H9 (cell line): ENCODE measurements at regions not wholly inside any gene's neighbourhood (a gene's known extent, or its start where the extent isn't known, plus 50 kb on each side); places are given as distances from the start of the nearest gene placed in this dataset.
A peak's percentile ranks its signal among the peaks of the same experiment; 100 is the strongest.

Experiments
- DNase-seq: peaks from one replicate; pipeline ENCODE4 v3.0.0-alpha.2; 2017
- H2AFZ ChIP-seq: one replicate; pipeline ENCODE4 v1.6.1; 2013; ENCODE audit warnings: mild to moderate bottlenecking, low read length, control low read depth, moderate library complexity
- H2AK5ac ChIP-seq: 2 replicates; pipeline ENCODE4 v1.6.1; 2013; ENCODE audit warnings: low read length, control low read depth, mixed read lengths; ENCODE audit not compliant: insufficient read length
- H2BK120ac ChIP-seq: one replicate; pipeline ENCODE4 v1.6.1; 2013; ENCODE audit warnings: low read depth, mild to moderate bottlenecking, low read length, control low read depth, inconsistent platforms; ENCODE audit not compliant: poor library complexity, severe bottlenecking
- H2BK12ac ChIP-seq: 2 replicates; pipeline ENCODE4 v1.6.1; 2013; ENCODE audit warnings: low read length, control low read depth, mixed read lengths, low read depth; ENCODE audit not compliant: insufficient read length
- H2BK15ac ChIP-seq: 2 replicates; pipeline ENCODE4 v1.6.1; 2013; ENCODE audit warnings: low read depth, low read length, control low read depth
- H2BK20ac ChIP-seq: one replicate; pipeline ENCODE4 v1.6.1; 2013; ENCODE audit warnings: low read depth, mild to moderate bottlenecking, low read length, control low read depth, inconsistent platforms; ENCODE audit not compliant: poor library complexity, severe bottlenecking
- H2BK5ac ChIP-seq: 2 replicates; pipeline ENCODE4 v1.6.1; 2013; ENCODE audit warnings: low read length, control low read depth, mixed read lengths; ENCODE audit not compliant: insufficient read length
- H3K14ac ChIP-seq: 2 replicates; pipeline ENCODE4 v1.6.1; 2013; ENCODE audit warnings: low read length, control low read depth; ENCODE audit not compliant: insufficient read depth
- H3K18ac ChIP-seq: 2 replicates; pipeline ENCODE4 v1.6.1; 2013; ENCODE audit warnings: low read depth, mild to moderate bottlenecking, mixed read lengths, low read length, control low read depth; ENCODE audit not compliant: insufficient read length
- H3K23ac ChIP-seq: 2 replicates; pipeline ENCODE4 v1.6.1; 2013; ENCODE audit warnings: low read length, control low read depth, mixed read lengths, low read depth; ENCODE audit not compliant: insufficient read length
- H3K23me2 ChIP-seq: 2 replicates; pipeline ENCODE4 v1.6.1; 2013; ENCODE audit warnings: low read depth, mild to moderate bottlenecking, mixed read lengths, low read length, control low read depth; ENCODE audit not compliant: insufficient read length, poor library complexity, severe bottlenecking
- H3K27ac ChIP-seq: 2 replicates; pipeline ENCODE4 v1.5.1; 2013; ENCODE audit warnings: low read length, control low read depth, mixed read lengths, low read depth; ENCODE audit not compliant: insufficient read length
- H3K27me3 ChIP-seq: 2 replicates; pipeline ENCODE4 v1.6.1; 2013; ENCODE audit warnings: low read length, control low read depth, inconsistent platforms; ENCODE audit not compliant: insufficient read depth
- H3K4ac ChIP-seq: 2 replicates; pipeline ENCODE4 v1.6.1; 2013; ENCODE audit warnings: low read depth, mild to moderate bottlenecking, control low read depth, inconsistent platforms, low read length, moderate library complexity
- H3K4me1 ChIP-seq: 2 replicates; pipeline ENCODE4 v1.6.1; 2013; ENCODE audit warnings: low read length, control low read depth, inconsistent platforms; ENCODE audit not compliant: insufficient read depth
- H3K4me2 ChIP-seq: 2 replicates; pipeline ENCODE4 v1.6.1; 2013; ENCODE audit warnings: low read length, control low read depth, mixed read lengths; ENCODE audit not compliant: insufficient read length, insufficient read depth
- H3K56ac ChIP-seq: 2 replicates; pipeline ENCODE4 v1.6.1; 2013; ENCODE audit warnings: low read depth, mild to moderate bottlenecking, mixed read lengths, low read length, control low read depth; ENCODE audit not compliant: insufficient read length
- H3K79me1 ChIP-seq: 2 replicates; pipeline ENCODE4 v1.6.1; 2013; ENCODE audit warnings: low read depth, mild to moderate bottlenecking, moderate library complexity, low read length, control low read depth, inconsistent platforms; ENCODE audit not compliant: insufficient read depth, poor library complexity, severe bottlenecking
- H3K79me2 ChIP-seq: 2 replicates; pipeline ENCODE4 v1.6.1; 2013; ENCODE audit warnings: low read length, control low read depth, inconsistent platforms; ENCODE audit not compliant: insufficient read depth
- H3K9ac ChIP-seq: 2 replicates; pipeline ENCODE4 v1.6.1; 2013; ENCODE audit warnings: low read length, control low read depth, mixed read lengths; ENCODE audit not compliant: insufficient read length; ENCODE audit errors: extremely low read depth
- H3K9me3 ChIP-seq: one replicate; pipeline ENCODE4 v1.6.1; 2013; ENCODE audit warnings: low read depth, low read length, inconsistent platforms; ENCODE audit not compliant: control insufficient read depth
- H3T11ph ChIP-seq: one replicate; pipeline ENCODE4 v1.6.1; 2013; ENCODE audit warnings: mild to moderate bottlenecking, low read length, control low read depth, inconsistent platforms
- H4K20me1 ChIP-seq: one replicate; pipeline ENCODE4 v1.6.1; 2013; ENCODE audit not compliant: control insufficient read depth, insufficient read length, insufficient read depth
- H4K5ac ChIP-seq: 2 replicates; pipeline ENCODE4 v1.6.1; 2013; ENCODE audit warnings: low read depth, mild to moderate bottlenecking, mixed read lengths, low read length, control low read depth; ENCODE audit not compliant: insufficient read length
- H4K8ac ChIP-seq: replicated peaks from 2 replicates; pipeline ENCODE4 v1.6.1; 2013; ENCODE audit warnings: low read length, control low read depth, mixed read lengths, low read depth; ENCODE audit not compliant: insufficient read length
- H4K91ac ChIP-seq: 2 replicates; pipeline ENCODE4 v1.6.1; 2013; ENCODE audit warnings: low read depth, mild to moderate bottlenecking, moderate library complexity, mixed read lengths, low read length, control low read depth; ENCODE audit not compliant: insufficient read length
- H3K27ac Mint-ChIP-seq, 3 experiments: 2 replicates in 2 of 3; 3 replicates in 1 of 3; pipeline ENCODE4 v1.8.0; 2020 to 2021; ENCODE audit warnings: mixed read lengths in 3 of 3, mild to moderate bottlenecking in 1 of 3, moderate library complexity in 1 of 3
- H3K27me3 Mint-ChIP-seq: 2 replicates; pipeline ENCODE4 v1.8.0; 2021; ENCODE audit warnings: low read depth, mild to moderate bottlenecking, moderate library complexity, mixed read lengths
- H3K36me3 Mint-ChIP-seq, 3 experiments: 2 replicates in 2 of 3; 3 replicates in 1 of 3; pipeline ENCODE4 v1.8.0; 2020 to 2021; ENCODE audit warnings: low read depth in 3 of 3, mixed read lengths in 3 of 3; ENCODE audit not compliant: insufficient read depth in 1 of 3
- H3K4me1 Mint-ChIP-seq, 2 experiments: 2 replicates each; pipeline ENCODE4 v1.8.0; 2020; ENCODE audit warnings: mixed read lengths in 2 of 2
- H3K4me3 Mint-ChIP-seq, 2 experiments: 2 replicates in 1 of 2; 3 replicates in 1 of 2; pipeline ENCODE4 v1.8.0; 2020 to 2021; ENCODE audit warnings: mild to moderate bottlenecking in 2 of 2, mixed read lengths in 2 of 2, moderate library complexity in 1 of 2
- H3K9me3 Mint-ChIP-seq, 2 experiments: 2 replicates in 1 of 2; 3 replicates in 1 of 2; pipeline ENCODE4 v1.8.0; 2020; ENCODE audit warnings: mild to moderate bottlenecking in 2 of 2, mixed read lengths in 2 of 2, moderate library complexity in 1 of 2
- CTCF ChIP-seq: fragments of 200-600 bp; sonication (generic); conservative IDR thresholded peaks from 3 replicates; pipeline ENCODE4 v1.8.0; 2021; ENCODE audit warnings: antibody characterized with exemption, mild to moderate bottlenecking
- WGBS: extraction: QIAGEN DNeasy Blood & Tissue Kit; methylation state at CpG from one replicate; pipeline ENCODE4 v1.1.7; 2013; ENCODE audit warnings: missing lambda C conversion rate, low lambda C conversion rate, mixed read lengths; ENCODE audit not compliant: insufficient read length; ENCODE audit errors: extremely low coverage; 5-methylcytosine and 5-hydroxymethylcytosine counted together

- no peak overlapping the region for H3K9ac ChIP-seq
- H3K27me3 ChIP-seq: no peaks in the 10 kb centered on the region
- no peaks in the 10 kb centered on the region; the same call in 1 of the 2 replicates for H3K79me2 ChIP-seq
- H3K27me3 Mint-ChIP-seq: no peaks in the 10 kb centered on the region
- no peak overlapping the region for H3T11ph ChIP-seq
- H3K4ac ChIP-seq: no peak overlapping the region
- no peak overlapping the region for H2BK12ac ChIP-seq
- peaks cover 13 to 17% of the 10 kb centered on the region in 2 experiments for H3K4me1 Mint-ChIP-seq
- no peak overlapping the region for H2AFZ ChIP-seq
- H3K9me3 Mint-ChIP-seq: no peaks in the 10 kb centered on the region; a peak in 1 of 5 replicates
- no peak overlapping the region for H3K18ac ChIP-seq
- no peak for TF ChIP-seq CTCF
- no peak overlapping the region for H2BK120ac ChIP-seq
- DNase-seq: peak; percentile 31
- no peak overlapping the region for H3K4me3 Mint-ChIP-seq
- no peak overlapping the region for H3K14ac ChIP-seq
- H4K5ac ChIP-seq: no peak overlapping the region
- no peak overlapping the region for H3K27ac ChIP-seq
- no peaks in the 10 kb centered on the region for H3K4me1 ChIP-seq
- no CpG with 5 or more reads among the region's 28 CpGs for WGBS
- H3K36me3 Mint-ChIP-seq: peaks cover 0 to 3% (median 0%) of the 10 kb centered on the region in 3 experiments; a peak in 1 of 7 replicates
- H3K4me2 ChIP-seq: no peak overlapping the region
- no peak overlapping the region for H3K56ac ChIP-seq
- H2BK20ac ChIP-seq: no peak overlapping the region
- no peaks in the 10 kb centered on the region for H3K23me2 ChIP-seq
- no peaks in the 10 kb centered on the region for H3K79me1 ChIP-seq
- H2AK5ac ChIP-seq: no peak overlapping the region
- H3K27ac Mint-ChIP-seq: peak overlapping the region in 1 of 3 experiments; percentile 39; a peak in 1 of 7 replicates
- H3K23ac ChIP-seq: no peak overlapping the region
- H4K91ac ChIP-seq: no peak overlapping the region
- no peak overlapping the region for H4K8ac ChIP-seq
- no peaks in the 10 kb centered on the region for H4K20me1 ChIP-seq
- H3K9me3 ChIP-seq: no peaks in the 10 kb centered on the region
- no peak overlapping the region for H2BK5ac ChIP-seq
- no peak overlapping the region for H2BK15ac ChIP-seq
These were observed 676.4 kb upstream of the INTU start for GRCh38 chr4:126956184-126956897.
